Thyroid gland (tissue), 4 donors: ENCODE measurements at regions not wholly inside any gene's neighbourhood (a gene's known extent, or its start where the extent isn't known, plus 50 kb on each side); places are given as distances from the start of the nearest gene placed in this dataset.

ENCODE experiments used
- DNase-seq, 2 donors: peaks; one replicate each; pipeline ENCODE4 v3.0.0-alpha.2; 2019
- H3K27ac ChIP-seq, 3 donors: fragments of 200-600 bp; sonication (generic); 1 replicate in 2 of 3; 2 replicates in 1 of 3; pipeline ENCODE4 v1.5.1; 2016 to 2019; ENCODE audit warnings: mild to moderate bottlenecking in 1 of 3, moderate library complexity in 1 of 3
- H3K27me3 ChIP-seq: fragments of 200-600 bp; sonication (generic); one replicate; pipeline ENCODE4 v1.5.1; 2019
- H3K36me3 ChIP-seq, 2 donors: fragments of 200-600 bp; sonication (generic); one replicate each; pipeline ENCODE4 v1.5.1; 2016 to 2019
- H3K4me1 ChIP-seq, 2 donors: fragments of 200-600 bp; sonication (generic); one replicate each; pipeline ENCODE4 v1.5.1; 2017 to 2019
- H3K4me3 ChIP-seq, 3 donors: fragments of 200-600 bp; sonication (generic); replicated peaks in 1 of 3; 1 replicate in 2 of 3; 2 replicates in 1 of 3; pipeline ENCODE4 v1.5.1; 2016; ENCODE audit warnings: mild to moderate bottlenecking in 1 of 3
- H3K9me3 ChIP-seq: fragments of 200-600 bp; sonication (generic); one replicate; pipeline ENCODE4 v1.5.1; 2017
- POLR2A ChIP-seq, 2 donors: fragments of 450-650 bp; IDR thresholded peaks; one replicate each; pipeline ENCODE4 v1.6.1; 2017; ENCODE audit warnings: antibody characterized with exemption in 2 of 2, mild to moderate bottlenecking in 2 of 2, moderate library complexity in 1 of 2
- whole genome bisulfite sequencing, 2 donors: methylation state at CpG; one replicate each; pipeline ENCODE4 v1.1.5; 2017; 5-methylcytosine and 5-hydroxymethylcytosine counted together
- intact Hi-C: fragments of 100-400 bp; cut with DNase I; formaldehyde crosslinking; loops from one replicate; pipeline ENCODE4 v1.15.1; 2023
- TF ChIP-seq, protein P1 (sequence below), 6 experiments: fragments of 200-600 bp in 3 of 6; fragments of 450-650 bp in 3 of 6; sonication (generic) in 3 of 6; IDR thresholded peaks; one replicate each; pipeline ENCODE4 v1.5.1; 2016 to 2019; ENCODE audit warnings: antibody characterized with exemption in 6 of 6, mild to moderate bottlenecking in 2 of 6, inconsistent platforms in 1 of 6, moderate library complexity in 1 of 6

DNA sequence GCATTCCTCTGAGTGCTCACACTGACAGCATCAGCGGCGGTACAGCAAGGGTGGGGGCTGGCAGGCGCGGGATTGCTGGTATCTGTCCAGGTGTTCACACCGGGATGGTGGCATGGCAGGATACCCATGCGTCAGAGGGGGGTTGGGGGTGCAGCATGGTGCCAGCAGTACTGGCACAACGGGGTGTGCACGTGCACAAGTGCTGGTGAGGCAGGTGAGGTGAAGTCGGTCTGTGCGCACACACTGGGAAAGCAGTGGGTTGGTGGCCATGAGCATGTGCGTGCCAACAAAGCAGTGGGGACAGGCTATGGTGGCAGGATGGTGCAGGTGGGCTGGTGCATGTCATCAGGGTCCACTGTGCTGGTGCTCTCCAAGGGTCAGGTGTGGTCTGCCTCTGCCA is 819.6 kb upstream of the EDIL3 start:
- 91 to 96% methylated on average over 9 to 11 of the region's 11 CpGs for WGBS, 2 donors
- no peaks in the 10 kb centered on the region for H3K36me3 ChIP-seq
- intact Hi-C loops, result no loop called here
- no peaks in the 10 kb centered on the region for H3K27me3 ChIP-seq
- H3K9me3 ChIP-seq, result no peaks in the 10 kb centered on the region
- DNase-seq, result no peak
- H3K27ac ChIP-seq, result no peak overlapping the region
- H3K4me1 ChIP-seq, result no peaks in the 10 kb centered on the region
- TF ChIP-seq, protein P1, sequence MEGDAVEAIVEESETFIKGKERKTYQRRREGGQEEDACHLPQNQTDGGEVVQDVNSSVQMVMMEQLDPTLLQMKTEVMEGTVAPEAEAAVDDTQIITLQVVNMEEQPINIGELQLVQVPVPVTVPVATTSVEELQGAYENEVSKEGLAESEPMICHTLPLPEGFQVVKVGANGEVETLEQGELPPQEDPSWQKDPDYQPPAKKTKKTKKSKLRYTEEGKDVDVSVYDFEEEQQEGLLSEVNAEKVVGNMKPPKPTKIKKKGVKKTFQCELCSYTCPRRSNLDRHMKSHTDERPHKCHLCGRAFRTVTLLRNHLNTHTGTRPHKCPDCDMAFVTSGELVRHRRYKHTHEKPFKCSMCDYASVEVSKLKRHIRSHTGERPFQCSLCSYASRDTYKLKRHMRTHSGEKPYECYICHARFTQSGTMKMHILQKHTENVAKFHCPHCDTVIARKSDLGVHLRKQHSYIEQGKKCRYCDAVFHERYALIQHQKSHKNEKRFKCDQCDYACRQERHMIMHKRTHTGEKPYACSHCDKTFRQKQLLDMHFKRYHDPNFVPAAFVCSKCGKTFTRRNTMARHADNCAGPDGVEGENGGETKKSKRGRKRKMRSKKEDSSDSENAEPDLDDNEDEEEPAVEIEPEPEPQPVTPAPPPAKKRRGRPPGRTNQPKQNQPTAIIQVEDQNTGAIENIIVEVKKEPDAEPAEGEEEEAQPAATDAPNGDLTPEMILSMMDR (IDR thresholded peaks at IDR 0.05), result no peak
- no peak for TF ChIP-seq POLR2A (IDR thresholded peaks at IDR 0.05)
- no peak overlapping the region for H3K4me3 ChIP-seq

DNA sequence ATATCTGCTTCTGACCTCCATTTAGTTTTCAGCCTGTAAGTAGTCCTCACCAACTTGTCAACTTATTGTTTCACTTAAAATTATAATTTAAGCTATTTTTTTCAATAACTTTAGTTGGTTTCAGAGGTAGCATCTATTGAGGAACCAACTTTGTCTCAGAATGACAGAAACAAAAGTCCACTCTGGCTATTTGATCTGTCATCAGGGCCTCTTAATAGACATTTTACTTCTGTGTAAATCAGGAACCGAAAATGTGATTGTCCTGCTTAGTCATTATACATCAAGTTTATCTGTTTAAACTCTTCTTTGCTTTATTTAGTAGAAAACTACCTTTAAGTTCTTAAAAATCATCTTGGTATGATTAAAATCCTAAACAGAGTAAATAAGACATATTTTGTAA is 820.8 kb upstream of the EDIL3 start:
- H3K4me3 ChIP-seq, result no peak overlapping the region
- H3K27me3 ChIP-seq, result no peaks in the 10 kb centered on the region
- intact Hi-C loops, result no loop called here
- no peaks in the 10 kb centered on the region for H3K9me3 ChIP-seq
- no peaks in the 10 kb centered on the region for H3K4me1 ChIP-seq
- H3K27ac ChIP-seq, result no peak overlapping the region
- 76 to 81% methylated on average over 1 of the region's 1 CpG for WGBS, 2 donors
- no peaks in the 10 kb centered on the region for H3K36me3 ChIP-seq
- TF ChIP-seq, protein P1 (IDR thresholded peaks at IDR 0.05), result no peak
- no peak for TF ChIP-seq POLR2A (IDR thresholded peaks at IDR 0.05)
- no peak for DNase-seq

DNA sequence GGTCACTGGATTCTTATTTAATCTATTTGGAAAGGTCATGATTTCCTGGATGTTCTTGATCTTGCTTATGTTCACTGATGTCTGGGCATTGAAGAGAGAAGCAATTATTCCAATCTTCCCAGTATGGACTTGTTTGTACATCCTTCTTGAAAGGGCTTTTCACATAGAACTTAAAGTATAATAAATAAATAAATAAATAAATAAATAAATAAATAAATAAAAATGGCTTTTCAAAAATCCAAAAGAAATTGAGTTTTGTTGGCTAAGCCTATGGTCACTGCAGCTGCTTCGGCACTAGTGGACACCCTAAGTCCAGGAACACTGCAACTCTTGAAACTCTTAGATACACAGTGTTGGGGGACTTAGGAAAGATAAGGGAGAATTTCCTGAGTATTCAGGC is 840.7 kb upstream of the EDIL3 start:
- H3K27ac ChIP-seq, result no peak overlapping the region
- no peak for DNase-seq
- WGBS, 2 donors, result 88 to 98% methylated on average over 1 of the region's 1 CpG
- H3K36me3 ChIP-seq, result no peaks in the 10 kb centered on the region
- no peaks in the 10 kb centered on the region for H3K9me3 ChIP-seq
- no peak overlapping the region for H3K4me3 ChIP-seq
- TF ChIP-seq, protein P1 (IDR thresholded peaks at IDR 0.05), result no peak
- TF ChIP-seq POLR2A (IDR thresholded peaks at IDR 0.05), result no peak
- intact Hi-C loops, result no loop called here
- H3K4me1 ChIP-seq, result no peaks in the 10 kb centered on the region
- no peaks in the 10 kb centered on the region for H3K27me3 ChIP-seq

DNA sequence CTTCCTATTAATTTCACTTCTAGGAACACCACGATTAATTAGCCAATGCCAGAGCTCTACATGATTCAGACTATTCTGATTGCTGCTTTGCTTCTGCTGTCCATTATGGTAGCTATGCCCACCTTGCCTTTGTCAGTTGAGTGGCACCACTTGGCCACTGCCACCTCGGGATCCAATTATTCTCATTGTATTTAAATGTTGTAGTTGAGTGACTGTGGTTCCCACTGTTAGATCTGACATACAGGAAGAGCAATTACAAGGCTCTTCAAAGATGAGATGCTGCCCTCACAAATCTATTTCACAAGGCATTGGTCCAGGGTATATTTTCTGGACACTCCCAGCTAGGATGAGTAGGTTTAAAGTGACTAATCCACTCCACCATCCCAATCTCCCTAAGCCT is 864.5 kb upstream of the EDIL3 start:
- H3K4me3 ChIP-seq, result no peak overlapping the region
- H3K9me3 ChIP-seq, result no peaks in the 10 kb centered on the region
- no peak overlapping the region for H3K27ac ChIP-seq
- intact Hi-C loops, result no loop called here
- TF ChIP-seq, protein P1 (IDR thresholded peaks at IDR 0.05), result no peak
- TF ChIP-seq POLR2A (IDR thresholded peaks at IDR 0.05), result no peak
- no peaks in the 10 kb centered on the region for H3K27me3 ChIP-seq
- DNase-seq, result no peak
- H3K4me1 ChIP-seq, result no peaks in the 10 kb centered on the region
- H3K36me3 ChIP-seq, result no peaks in the 10 kb centered on the region
- WGBS, 2 donors, result 70 to 78% methylated on average over 2 of the region's 2 CpGs

DNA sequence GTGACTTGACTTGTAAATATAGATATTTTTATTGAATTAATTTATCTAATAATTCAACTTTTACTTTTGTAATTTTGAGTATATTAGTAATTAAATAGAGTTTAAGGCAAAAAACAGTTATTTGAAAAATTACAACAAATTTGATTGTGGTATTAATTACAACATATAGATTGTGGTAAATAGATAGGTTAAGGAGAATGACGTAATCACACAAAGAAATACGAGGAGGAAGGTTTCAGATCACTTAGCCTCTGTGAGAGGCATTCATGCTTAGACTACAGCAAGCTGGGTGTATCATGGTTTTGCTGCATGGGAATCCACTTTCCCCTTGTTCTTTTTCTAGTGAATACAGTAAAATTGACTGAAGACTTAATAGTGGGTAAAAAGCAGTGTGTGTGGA is 878.4 kb upstream of the EDIL3 start:
- no peak for DNase-seq
- H3K9me3 ChIP-seq, result no peaks in the 10 kb centered on the region
- H3K27ac ChIP-seq, result no peak overlapping the region
- H3K4me3 ChIP-seq, result no peak overlapping the region
- 73 to 77% methylated on average over 2 of the region's 2 CpGs for WGBS, 2 donors
- no peaks in the 10 kb centered on the region for H3K27me3 ChIP-seq
- intact Hi-C loops, result no loop called here
- H3K4me1 ChIP-seq, result no peaks in the 10 kb centered on the region
- no peaks in the 10 kb centered on the region for H3K36me3 ChIP-seq
- TF ChIP-seq, protein P1 (IDR thresholded peaks at IDR 0.05), result no peak
- TF ChIP-seq POLR2A (IDR thresholded peaks at IDR 0.05), result no peak
